K562 (cell line): ENCODE measurements at regions not wholly inside any gene's neighbourhood (a gene's known extent, or its start where the extent isn't known, plus 50 kb on each side); places are given as distances from the start of the nearest gene placed in this dataset.

Experiments used
- ATAC-seq: fragments of 200-7000 bp; cut with Tn5 transposase; 3 replicates; pipeline ENCODE4 v1.9.1; 2020; ENCODE audit warnings: moderate library complexity
- BruUV-seq: library from RNA; stranded (reverse); fragments of 400-500 nt; replicated peaks from 2 replicates; lab custom pipeline; 2021; lab: Mats Ljungman, UMichigan
- CTCF ChIA-PET: fragments of 300-600 bp; formaldehyde crosslinking; extraction: SDS; loops from one replicate; lab custom pipeline; 2021; ENCODE audit warnings: low intra/inter-chr PET ratio; lab: Yijun Ruan, JAX
- POLR2A ChIA-PET: fragments of 300-600, 350-650 bp; sonication (Branson Sonifier 250); formaldehyde crosslinking; extraction: SDS; loops from one replicate; lab custom pipeline; 2021; ENCODE audit warnings: antibody characterized with exemption, inconsistent platforms; lab: Yijun Ruan, JAX
- DNase-seq, 4 experiments: peaks; one replicate each; pipeline versions ENCODE4 v3.0.0 to v3.0.0-alpha.2; 2011 to 2018; ENCODE audit warnings: low spot score in 3 of 4, mixed read lengths in 3 of 4; ENCODE audit errors: extremely low read depth in 1 of 4
- FAIRE-seq: peaks from 2 replicates; lab custom pipeline; 2011; peaks lifted over from hg19 to GRCh38; lab: Jason Lieb, UNC
- H2AFZ ChIP-seq: 2 replicates; pipeline ENCODE4 v1.6.0; 2011; ENCODE audit warnings: low read depth, low read length, control low read depth, inconsistent platforms
- H3K27ac ChIP-seq: fragments of 200-600 bp; 3 replicates; pipeline ENCODE4 v1.8.0; 2011; ENCODE audit warnings: low read depth, mild to moderate bottlenecking, control low read depth, inconsistent platforms, low read length, moderate library complexity, mixed read lengths; ENCODE audit errors: extremely low read depth
- H3K27me3 ChIP-seq, 2 experiments: fragments of 300-600 bp in 1 of 2; 2 replicates in 1 of 2; 3 replicates in 1 of 2; pipeline versions ENCODE4 v1.6.0 to v1.8.0; 2011; ENCODE audit warnings: inconsistent platforms in 2 of 2, low read length in 2 of 2, mild to moderate bottlenecking in 1 of 2, mixed read lengths in 1 of 2, moderate library complexity in 1 of 2; ENCODE audit not compliant: control insufficient read depth in 2 of 2, insufficient read depth in 2 of 2
- H3K36me3 ChIP-seq: fragments of 300-600 bp; 3 replicates; pipeline ENCODE4 v1.8.0; 2011; ENCODE audit warnings: mild to moderate bottlenecking, low read length, inconsistent platforms; ENCODE audit not compliant: control insufficient read depth, insufficient read depth
- H3K4me1 ChIP-seq, 2 experiments: fragments of 200-600 bp in 1 of 2; replicated peaks in 1 of 2; 2 replicates in 1 of 2; 3 replicates in 1 of 2; pipeline versions ENCODE4 v1.5.1 to v1.8.0; 2011; ENCODE audit warnings: inconsistent platforms in 2 of 2, low read length in 2 of 2, mild to moderate bottlenecking in 1 of 2, mixed read lengths in 1 of 2, moderate library complexity in 1 of 2; ENCODE audit not compliant: control insufficient read depth in 2 of 2, insufficient read depth in 2 of 2
- H3K4me2 ChIP-seq: 2 replicates; pipeline ENCODE4 v1.6.1; 2011; ENCODE audit warnings: low read length, control low read depth, inconsistent platforms, mixed read lengths; ENCODE audit not compliant: insufficient read depth
- H3K4me3 ChIP-seq: fragments of 200-600 bp; sonication (generic), shearing (Covaris generic); 2 replicates; pipeline ENCODE4 v1.5.1; 2016; ENCODE audit warnings: control low read depth, inconsistent platforms
- H3K79me2 ChIP-seq: fragments of 200-600 bp; 3 replicates; pipeline ENCODE4 v1.8.0; 2011; ENCODE audit warnings: low read length, inconsistent platforms; ENCODE audit not compliant: control insufficient read depth, insufficient read depth
- H3K9ac ChIP-seq, 2 experiments: 2 replicates each; pipeline versions ENCODE4 v1.6.0 to v1.6.1; 2011; ENCODE audit warnings: low read depth in 2 of 2, low read length in 2 of 2, control low read depth in 1 of 2, inconsistent platforms in 1 of 2, mild to moderate bottlenecking in 1 of 2, mixed read lengths in 1 of 2; ENCODE audit not compliant: insufficient read depth in 1 of 2
- H3K9me1 ChIP-seq: one replicate; pipeline ENCODE4 v1.6.0; 2011; ENCODE audit warnings: inconsistent platforms, mild to moderate bottlenecking, low read length, moderate library complexity; ENCODE audit not compliant: control insufficient read depth, insufficient read depth
- H3K9me3 ChIP-seq: replicated peaks from 2 replicates; pipeline ENCODE4 v1.5.1; 2011; ENCODE audit warnings: low read depth, low read length, inconsistent platforms; ENCODE audit not compliant: control insufficient read depth, insufficient read depth
- H4K20me1 ChIP-seq: replicated peaks from 2 replicates; pipeline ENCODE4 v1.6.1; 2011; ENCODE audit warnings: low read length, inconsistent platforms, mixed read lengths; ENCODE audit not compliant: control insufficient read depth, insufficient read depth
- AFF4 ChIP-seq: sonication (generic); formaldehyde crosslinking; IDR thresholded peaks from 2 replicates; pipeline ENCODE4 v1.8.0; 2023; ENCODE audit warnings: mild to moderate bottlenecking, missing genetic modification reagents
- EGR1 ChIP-seq: fragments of 450-650 bp; conservative IDR thresholded peaks from 2 replicates; pipeline ENCODE4 v1.6.1; 2017; ENCODE audit warnings: mild to moderate bottlenecking
- PBX2 ChIP-seq, 2 experiments: IDR thresholded peaks in 1 of 2; conservative IDR thresholded peaks in 1 of 2; 2 replicates each; pipeline ENCODE4 v1.6.1; 2016; ENCODE audit warnings: low read depth in 2 of 2, mild to moderate bottlenecking in 1 of 2, missing compliant biosample characterization in 1 of 2, missing genetic modification characterization in 1 of 2, moderate library complexity in 1 of 2
- POLR2H ChIP-seq: IDR thresholded peaks from 2 replicates; pipeline ENCODE4 v1.6.1; 2016; ENCODE audit warnings: missing genetic modification characterization, low read depth, mild to moderate bottlenecking, control low read depth, missing compliant biosample characterization, moderate library complexity
- VEZF1 ChIP-seq: fragments of 200-800 bp; sonication (Bioruptor generic); IDR thresholded peaks from 2 replicates; pipeline ENCODE4 v1.6.1; 2017; ENCODE audit warnings: missing genetic modification characterization, missing compliant biosample characterization
- YBX1 ChIP-seq: fragments of 450-650 bp; IDR thresholded peaks from 2 replicates; pipeline ENCODE4 v1.7.1; 2016; ENCODE audit warnings: mild to moderate bottlenecking
- ZNF592 ChIP-seq: fragments of 450-650 bp; IDR thresholded peaks from 2 replicates; pipeline ENCODE4 v1.6.1; 2017; ENCODE audit warnings: antibody characterized with exemption, mild to moderate bottlenecking
- ZZZ3 ChIP-seq: fragments of 450-650 bp; IDR thresholded peaks from 2 replicates; pipeline ENCODE4 v1.6.1; 2016; ENCODE audit warnings: antibody characterized with exemption, mild to moderate bottlenecking, moderate library complexity
- WGBS: fragments of 100-300 bp; shearing (Covaris generic); methylation state at CpG from one replicate; pipeline ENCODE4 v1.1.6; 2016; ENCODE audit warnings: low coverage, mixed read lengths; ENCODE audit not compliant: insufficient coverage; ENCODE audit errors: missing lambda C conversion rate; 5-methylcytosine and 5-hydroxymethylcytosine counted together
- in situ Hi-C: fragments of 300-500 bp; cut with MboI; formaldehyde crosslinking; loops from 4 replicates; pipeline ENCODE4 v1.15.0; 2018; ENCODE audit warnings: inconsistent platforms, mixed read lengths
- intact Hi-C: fragments of 100-400 bp; cut with micrococcal nuclease; formaldehyde crosslinking; loops from 2 replicates; pipeline ENCODE4 v1.14.2; 2022
- TF ChIP-seq, protein P1 (sequence below): fragments of 250-450 bp; sonication (Bioruptor Pico); IDR thresholded peaks from 2 replicates; pipeline ENCODE4 v1.8.0; 2021; ENCODE audit warnings: borderline replicate concordance, mild to moderate bottlenecking, moderate library complexity; ENCODE audit not compliant: poor library complexity, severe bottlenecking

DNA sequence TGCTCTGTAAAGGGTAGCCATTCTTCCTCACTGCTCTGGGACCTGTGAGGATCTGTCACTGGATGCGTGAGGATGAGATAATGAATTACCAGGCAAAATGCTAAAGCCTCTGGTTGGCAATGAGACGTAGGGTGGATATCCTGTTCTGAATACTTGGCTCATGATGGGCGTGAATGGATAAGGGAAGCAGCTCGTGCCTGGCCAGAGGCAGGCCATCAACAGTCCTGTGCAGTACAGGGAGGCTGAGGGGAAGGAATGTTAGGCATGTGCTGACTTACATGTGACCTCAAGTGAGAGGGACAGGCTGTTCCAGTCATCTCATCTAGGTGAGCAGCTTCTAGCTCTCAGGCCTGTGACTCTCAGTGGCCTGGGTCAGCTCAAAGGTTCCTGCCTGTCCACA, 172.8 kb downstream of the CARTPT start:
- Histone ChIP-seq H3K9me1 (no peaks in the 10 kb centered on the region), H3K9ac (no peak overlapping the region), H4K20me1 (no peaks in the 10 kb centered on the region), H3K4me1 (no peaks in the 10 kb centered on the region), H3K27ac (no peak overlapping the region), H3K4me3 (no peak overlapping the region), H3K79me2 (no peaks in the 10 kb centered on the region), H3K36me3 (no peaks in the 10 kb centered on the region), H3K4me2 (no peak overlapping the region), H2AFZ (no peak overlapping the region), H3K27me3 (peaks cover 3 to 11% of the 10 kb centered on the region in 2 experiments; a peak in 1 of 5 replicates), H3K9me3 (no peaks in the 10 kb centered on the region)
- ChIA-PET POLR2A (no interaction called here), CTCF (no interaction called here)
- 3% methylated on average over 4 of the region's 4 CpGs for WGBS
- no peak for ATAC-seq
- DNase-seq, result no peak
- FAIRE-seq, result no peak
- intact Hi-C loops (no loop called here), in situ Hi-C loops (no loop called here)
- no TSS peak for BruUV-seq
- TF ChIP-seq, protein P1, sequence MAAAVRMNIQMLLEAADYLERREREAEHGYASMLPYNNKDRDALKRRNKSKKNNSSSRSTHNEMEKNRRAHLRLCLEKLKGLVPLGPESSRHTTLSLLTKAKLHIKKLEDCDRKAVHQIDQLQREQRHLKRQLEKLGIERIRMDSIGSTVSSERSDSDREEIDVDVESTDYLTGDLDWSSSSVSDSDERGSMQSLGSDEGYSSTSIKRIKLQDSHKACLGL (CRISPR knock-in tag), result no peak
- no peak for TF ChIP-seq POLR2H
- TF ChIP-seq PBX2 (CRISPR knock-in tag; IDR thresholded peaks at IDR 0.05; ENCODE audit: low read depth), result no peak
- no peak for TF ChIP-seq PBX2 (tag; conservative IDR thresholded peaks at IDR 0.05; ENCODE audit: low read depth)
- no peak for TF ChIP-seq ZNF592
- TF ChIP-seq YBX1, result no peak
- no peak for TF ChIP-seq ZZZ3
- TF ChIP-seq VEZF1, result no peak
- TF ChIP-seq EGR1, result no peak
- TF ChIP-seq AFF4 (CRISPR knock-in tag), result no peak
